HCT116 (cell line): ENCODE measurements at regions not wholly inside any gene's neighbourhood (a gene's known extent, or its start where the extent isn't known, plus 50 kb on each side); places are given as distances from the start of the nearest gene placed in this dataset.

Experiments
- CBX3 ChIP-seq: IDR thresholded peaks from 2 replicates; pipeline ENCODE4 v1.6.1; 2012; ENCODE audit warnings: low read depth
- CTCF ChIP-seq, 3 experiments: fragments of 200-600 bp in 1 of 3; sonication (generic) in 1 of 3; IDR thresholded peaks in 2 of 3; conservative IDR thresholded peaks in 1 of 3; 2 replicates each; pipeline ENCODE4 v1.5.1; 2012 to 2017; ENCODE audit warnings: low read depth in 2 of 3, low read length in 2 of 3, antibody characterized with exemption in 1 of 3, borderline replicate concordance in 1 of 3, control low read depth in 1 of 3, mild to moderate bottlenecking in 1 of 3, mixed read lengths in 1 of 3, mixed run types in 1 of 3, moderate library complexity in 1 of 3; ENCODE audit not compliant: insufficient read depth in 1 of 3
- EZH2 ChIP-seq: fragments of 200-600 bp; sonication (generic); IDR thresholded peaks from 2 replicates; pipeline ENCODE4 v1.6.1; 2017; ENCODE audit warnings: antibody characterized with exemption, mixed run types
- EZH2phosphoT487 ChIP-seq: fragments of 200-600 bp; IDR thresholded peaks from 2 replicates; pipeline ENCODE4 v1.6.1; 2018; ENCODE audit warnings: antibody characterized with exemption, borderline replicate concordance
- FOSL1 ChIP-seq: IDR thresholded peaks from 2 replicates; pipeline ENCODE4 v1.6.1; 2012; ENCODE audit warnings: low read depth
- MAX ChIP-seq: IDR thresholded peaks from 2 replicates; pipeline ENCODE4 v1.6.1; 2012
- POLR2A ChIP-seq: IDR thresholded peaks from 2 replicates; pipeline ENCODE4 v1.7.0; 2011; ENCODE audit warnings: borderline replicate concordance; ENCODE audit not compliant: insufficient read depth, insufficient read length; ENCODE audit errors: extremely low read depth
- SRF ChIP-seq: IDR thresholded peaks from 2 replicates; pipeline ENCODE4 v1.6.1; 2012; ENCODE audit warnings: low read depth
- TCF7L2 ChIP-seq: IDR thresholded peaks from 2 replicates; pipeline ENCODE4 v1.7.0; 2011; ENCODE audit warnings: borderline replicate concordance, inconsistent platforms; ENCODE audit not compliant: insufficient read depth, insufficient read length; ENCODE audit errors: extremely low read depth

- TF ChIP-seq CBX3 = no peak
- TF ChIP-seq SRF = no peak
- TF ChIP-seq FOSL1 = no peak
- TF ChIP-seq CTCF (IDR thresholded peaks at IDR 0.05 in 2 of 3, conservative IDR thresholded peaks at IDR 0.05 in 1 of 3; ENCODE audit: borderline replicate concordance in 1 of 3, insufficient read depth in 1 of 3, low read depth in 2 of 3, low read length in 2 of 3) = no peak
- TF ChIP-seq EZH2phosphoT487 = no peak
- TF ChIP-seq TCF7L2 = no peak
- no peak for TF ChIP-seq POLR2A
- no peak for TF ChIP-seq MAX
- no peak for TF ChIP-seq EZH2
Measured at GRCh38 chr5:165137701-165138100, 1632.3 kb downstream of the MAT2B start.
